ENCODE measurements at regions not wholly inside any gene's neighbourhood (a gene's known extent, or its start where the extent isn't known, plus 50 kb on each side); places are given as distances from the start of the nearest gene placed in this dataset.

DNA sequence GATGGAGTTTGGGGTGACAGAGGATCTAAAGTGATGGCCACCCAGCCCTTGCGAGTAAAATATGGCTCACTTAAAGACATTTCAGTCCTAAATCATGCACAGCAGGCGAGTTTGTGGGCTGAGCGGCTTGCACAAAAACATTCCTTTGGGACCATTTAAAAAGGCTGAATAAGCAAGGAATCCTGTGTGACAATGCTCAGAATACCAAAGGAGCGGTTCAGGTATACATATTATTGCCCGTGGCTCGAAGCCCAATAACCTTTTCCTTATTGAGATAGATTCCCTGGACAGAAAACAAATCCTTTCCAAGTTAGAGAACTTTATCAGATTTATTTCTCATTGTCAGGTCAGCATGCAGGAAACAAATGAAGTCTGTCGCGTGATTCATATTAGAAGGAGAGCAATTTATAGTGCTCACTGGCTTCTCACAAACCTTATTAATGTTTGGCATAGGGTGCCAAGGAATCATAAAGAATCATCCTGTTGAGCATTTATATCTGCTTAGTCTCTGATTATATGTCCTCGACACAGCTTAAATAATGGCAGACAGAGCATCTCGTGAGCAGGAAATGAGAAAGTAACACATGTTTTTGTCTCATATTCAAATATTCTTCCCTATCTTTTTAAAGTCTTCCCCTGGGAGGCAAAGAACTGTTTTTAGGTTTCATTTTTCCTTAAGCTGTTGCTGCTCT, 121.3 kb downstream of the TRMT11 start:
- TF ChIP-seq, protein P1, sequence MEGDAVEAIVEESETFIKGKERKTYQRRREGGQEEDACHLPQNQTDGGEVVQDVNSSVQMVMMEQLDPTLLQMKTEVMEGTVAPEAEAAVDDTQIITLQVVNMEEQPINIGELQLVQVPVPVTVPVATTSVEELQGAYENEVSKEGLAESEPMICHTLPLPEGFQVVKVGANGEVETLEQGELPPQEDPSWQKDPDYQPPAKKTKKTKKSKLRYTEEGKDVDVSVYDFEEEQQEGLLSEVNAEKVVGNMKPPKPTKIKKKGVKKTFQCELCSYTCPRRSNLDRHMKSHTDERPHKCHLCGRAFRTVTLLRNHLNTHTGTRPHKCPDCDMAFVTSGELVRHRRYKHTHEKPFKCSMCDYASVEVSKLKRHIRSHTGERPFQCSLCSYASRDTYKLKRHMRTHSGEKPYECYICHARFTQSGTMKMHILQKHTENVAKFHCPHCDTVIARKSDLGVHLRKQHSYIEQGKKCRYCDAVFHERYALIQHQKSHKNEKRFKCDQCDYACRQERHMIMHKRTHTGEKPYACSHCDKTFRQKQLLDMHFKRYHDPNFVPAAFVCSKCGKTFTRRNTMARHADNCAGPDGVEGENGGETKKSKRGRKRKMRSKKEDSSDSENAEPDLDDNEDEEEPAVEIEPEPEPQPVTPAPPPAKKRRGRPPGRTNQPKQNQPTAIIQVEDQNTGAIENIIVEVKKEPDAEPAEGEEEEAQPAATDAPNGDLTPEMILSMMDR (IDR thresholded peaks at IDR 0.05; ENCODE audit: insufficient read depth, low read length, poor library complexity, severe bottlenecking), result no peak
- TF ChIP-seq EZH2phosphoT487 (conservative IDR thresholded peaks at IDR 0.05; ENCODE audit: low read length), result no peak
